GM13977 (cell line): ENCODE measurements at regions not wholly inside any gene's neighbourhood (a gene's known extent, or its start where the extent isn't known, plus 50 kb on each side); places are given as distances from the start of the nearest gene placed in this dataset.

Experiments
- DNase-seq: peaks from one replicate; pipeline ENCODE4 v3.0.0; 2012; ENCODE audit warnings: low spot score
- CTCF ChIP-seq: IDR thresholded peaks from 2 replicates; pipeline ENCODE4 v1.5.1; 2012; ENCODE audit warnings: mild to moderate bottlenecking, control low read depth; ENCODE audit not compliant: insufficient read depth; ENCODE audit errors: extremely low read depth, missing control alignments
- in situ Hi-C: fragments of 300-500 bp; cut with MboI; formaldehyde crosslinking; loops from one replicate; pipeline ENCODE4 v1.12.0; 2022; ENCODE audit warnings: low sequenced_read_pairs, low pct_unique_long_range_greater_than_20kb, mixed read lengths, inconsistent platforms; ENCODE audit not compliant: unreplicated experiment

- DNase-seq: no peak
- in situ Hi-C loops: no loop called here
- no peak for TF ChIP-seq CTCF
Measured at GRCh38 chr6:74964871-74965441, 240.9 kb downstream of the COL12A1 start.

GRCh38 chr6:74956559-74957428 lies 249.1 kb downstream of the COL12A1 start:
- in situ Hi-C loops: no loop called here
- TF ChIP-seq CTCF: no peak
- DNase-seq: no peak

- no peak for DNase-seq
- in situ Hi-C loops: no loop called here
- no peak for TF ChIP-seq CTCF
Measured at GRCh38 chr6:74953708-74954107, 252.1 kb downstream of the COL12A1 start.

- in situ Hi-C loops: no loop called here
- DNase-seq: no peak
Measured at GRCh38 chr6:74946961-74947360, 258.9 kb downstream of the COL12A1 start.

GRCh38 chr6:74942130-74942529 lies 263.7 kb downstream of the COL12A1 start:
- no peak for DNase-seq
- in situ Hi-C loops: no loop called here
- no peak for TF ChIP-seq CTCF

More at GRCh38 chr6:74946961-74947360, 258.9 kb downstream of the COL12A1 start:
- TF ChIP-seq CTCF: no peak

- in situ Hi-C loops: no loop called here
- TF ChIP-seq CTCF: no peak
- DNase-seq: no peak
Measured at GRCh38 chr6:74941424-74941823, 264.4 kb downstream of the COL12A1 start.
